COR-L47 (cell line): ENCODE measurements at regions not wholly inside any gene's neighbourhood (a gene's known extent, or its start where the extent isn't known, plus 50 kb on each side); places are given as distances from the start of the nearest gene placed in this dataset.
"Not testable (repeated sequence)": the region's sequence is repeated elsewhere in the genome, so short reads cannot be mapped to it uniquely, and the experiment has no call there.

Experiments
- DNase-seq: peaks from one replicate; lab custom pipeline; 2025; lab: John Stamatoyannopoulos, UW

- DNase-seq: no peak
Observed at GRCh38 chr6:168939041-168939440, 314.6 kb downstream of the THBS2 start.

GRCh38 chr6:168938546-168938945 lies 315.1 kb downstream of the THBS2 start:
- no peak for DNase-seq

GRCh38 chr6:168937054-168937453 lies 316.6 kb downstream of the THBS2 start:
- no peak for DNase-seq

GRCh38 chr6:168935628-168936010 lies 318.0 kb downstream of the THBS2 start:
- DNase-seq: no peak

- no peak for DNase-seq
Observed at GRCh38 chr6:168934660-168935627, 318.7 kb downstream of the THBS2 start.

- not testable (repeated sequence) for DNase-seq
Observed at GRCh38 chr6:168932171-168932570, 321.5 kb downstream of the THBS2 start.

- not testable (repeated sequence) for DNase-seq
Observed at GRCh38 chr6:168931072-168931471, 322.6 kb downstream of the THBS2 start.

GRCh38 chr6:168929871-168930450 lies 323.7 kb downstream of the THBS2 start:
- DNase-seq: no peak

GRCh38 chr6:168928012-168928411 lies 325.6 kb downstream of the THBS2 start:
- DNase-seq: no peak

GRCh38 chr6:168927026-168927425 lies 326.6 kb downstream of the THBS2 start:
- no peak for DNase-seq

- DNase-seq: no peak
Observed at GRCh38 chr6:168926306-168926705, 327.3 kb downstream of the THBS2 start.

GRCh38 chr6:168925671-168926070 lies 328.0 kb downstream of the THBS2 start:
- no peak for DNase-seq

- no peak for DNase-seq
Observed at GRCh38 chr6:168923171-168923570, 330.5 kb downstream of the THBS2 start.

GRCh38 chr6:168922436-168922835 lies 331.2 kb downstream of the THBS2 start:
- no peak for DNase-seq

- no peak for DNase-seq
Observed at GRCh38 chr6:168920289-168920688, 333.4 kb downstream of the THBS2 start.

GRCh38 chr6:168919470-168920179 lies 334.0 kb downstream of the THBS2 start:
- DNase-seq: no peak

- no peak for DNase-seq
Observed at GRCh38 chr6:168916576-168917211, 337.0 kb downstream of the THBS2 start.

GRCh38 chr6:168915855-168916254 lies 337.8 kb downstream of the THBS2 start:
- DNase-seq: no peak

- DNase-seq: no peak
Observed at GRCh38 chr6:168915242-168915641, 338.4 kb downstream of the THBS2 start.

GRCh38 chr6:168913866-168914469 lies 339.7 kb downstream of the THBS2 start:
- no peak for DNase-seq

GRCh38 chr6:168913231-168913865 lies 340.3 kb downstream of the THBS2 start:
- not testable (repeated sequence) for DNase-seq
